HepG2 (cell line): ENCODE measurements at regions not wholly inside any gene's neighbourhood (a gene's known extent, or its start where the extent isn't known, plus 50 kb on each side); places are given as distances from the start of the nearest gene placed in this dataset.
A peak's percentile ranks its signal among the peaks of the same experiment; 100 is the strongest.

ENCODE experiments used
- ATAC-seq: fragments of 200-7000 bp; cut with Tn5 transposase; 3 replicates; pipeline ENCODE4 v1.9.1; 2020; ENCODE audit warnings: mild to moderate bottlenecking, moderate library complexity
- BruUV-seq: library from RNA; stranded (reverse); fragments of 400-500 nt; replicated peaks from 2 replicates; lab custom pipeline; 2021; lab: Mats Ljungman, UMichigan
- CTCF ChIA-PET: fragments of 300-600 bp; formaldehyde crosslinking; extraction: SDS; loops from one replicate; lab custom pipeline; 2021; ENCODE audit warnings: low total read pairs, inconsistent platforms, low intra/inter-chr PET ratio; lab: Yijun Ruan, JAX
- POLR2A ChIA-PET: fragments of 350-600 bp; sonication (Branson Sonifier 250); formaldehyde crosslinking; loops from one replicate; lab custom pipeline; 2020; ENCODE audit warnings: antibody characterized with exemption, inconsistent platforms; lab: Yijun Ruan, JAX
- DNase-seq: peaks from one replicate; pipeline ENCODE4 v3.0.0-alpha.2; 2015; ENCODE audit warnings: low spot score
- FAIRE-seq: peaks from 3 replicates; lab custom pipeline; 2011; peaks lifted over from hg19 to GRCh38; lab: Jason Lieb, UNC
- H2AFZ ChIP-seq: one replicate; pipeline ENCODE4 v1.6.1; 2011; ENCODE audit warnings: low read length, inconsistent platforms
- H3K27ac ChIP-seq: fragments of 300-600 bp; 3 replicates; pipeline ENCODE4 v1.8.0; 2011; ENCODE audit warnings: mixed run types, mild to moderate bottlenecking, mixed read lengths, low read length, inconsistent platforms; ENCODE audit not compliant: insufficient read depth; ENCODE audit errors: extremely low read length
- H3K27me3 ChIP-seq, 2 experiments: fragments of 200-600 bp in 1 of 2; 2 replicates in 1 of 2; 3 replicates in 1 of 2; pipeline versions ENCODE4 v1.6.0 to v1.8.0; 2011; ENCODE audit warnings: low read length in 2 of 2, mild to moderate bottlenecking in 2 of 2, moderate library complexity in 2 of 2, inconsistent platforms in 1 of 2; ENCODE audit not compliant: insufficient read depth in 2 of 2, control insufficient read depth in 1 of 2
- H3K36me3 ChIP-seq, 2 experiments: fragments of 200-600 bp in 1 of 2; replicated peaks in 1 of 2; 2 replicates in 1 of 2; 3 replicates in 1 of 2; pipeline versions ENCODE4 v1.5.1 to v1.8.0; 2011; ENCODE audit warnings: low read length in 2 of 2, inconsistent platforms in 1 of 2; ENCODE audit not compliant: insufficient read depth in 2 of 2, control insufficient read depth in 1 of 2
- H3K4me1 ChIP-seq: 2 replicates; pipeline ENCODE4 v1.5.1; 2012; ENCODE audit warnings: low read length, inconsistent platforms; ENCODE audit not compliant: insufficient read depth
- H3K4me2 ChIP-seq: 2 replicates; pipeline ENCODE4 v1.6.0; 2011; ENCODE audit warnings: low read depth, low read length, inconsistent platforms
- H3K4me3 ChIP-seq, 3 experiments: fragments of 200-600 bp in 1 of 3; sonication (generic), shearing (Covaris generic) in 1 of 3; replicated peaks in 1 of 3; 2 replicates each; pipeline ENCODE4 v1.5.1; 2011 to 2016; ENCODE audit warnings: low read length in 3 of 3, inconsistent platforms in 2 of 3, low read depth in 2 of 3, mild to moderate bottlenecking in 2 of 3, control low read depth in 1 of 3, mixed read lengths in 1 of 3; ENCODE audit not compliant: insufficient read depth in 1 of 3
- H3K79me2 ChIP-seq: one replicate; pipeline ENCODE4 v1.6.1; 2011; ENCODE audit warnings: low read length, inconsistent platforms; ENCODE audit not compliant: insufficient read depth
- H3K9ac ChIP-seq: 2 replicates; pipeline ENCODE4 v1.6.0; 2011; ENCODE audit warnings: mild to moderate bottlenecking, low read depth, low read length, inconsistent platforms; ENCODE audit not compliant: insufficient read depth
- H3K9me3 ChIP-seq: 2 replicates; pipeline ENCODE4 v1.5.1; 2012; ENCODE audit warnings: mild to moderate bottlenecking, low read length
- H4K20me1 ChIP-seq: 2 replicates; pipeline ENCODE4 v1.6.0; 2011; ENCODE audit warnings: inconsistent platforms, mild to moderate bottlenecking, low read length, moderate library complexity; ENCODE audit not compliant: insufficient read depth
- BHLHE40 ChIP-seq: IDR thresholded peaks from 2 replicates; pipeline ENCODE4 v1.6.1; 2011; ENCODE audit warnings: low read length, improper control_type of control experiment
- CEBPB ChIP-seq: IDR thresholded peaks from 2 replicates; pipeline ENCODE4 v1.6.1; 2011; ENCODE audit warnings: low read depth, low read length, improper control_type of control experiment, borderline replicate concordance
- CHD2 ChIP-seq: IDR thresholded peaks from 2 replicates; pipeline ENCODE4 v1.6.1; 2011; ENCODE audit warnings: low read depth, low read length, improper control_type of control experiment
- CSRNP2 ChIP-seq: sonication (generic); formaldehyde crosslinking; conservative IDR thresholded peaks from 2 replicates; pipeline ENCODE4 v1.8.0; 2022; ENCODE audit warnings: low read depth, missing genetic modification reagents
- FOXM1 ChIP-seq: sonication (generic); formaldehyde crosslinking; IDR thresholded peaks from 2 replicates; pipeline ENCODE4 v1.5.0; 2020; ENCODE audit warnings: missing genetic modification reagents
- NFE2 ChIP-seq: sonication (generic); formaldehyde crosslinking; IDR thresholded peaks from 2 replicates; pipeline ENCODE4 v1.4.0; 2020; ENCODE audit warnings: missing genetic modification reagents
- TCF7L2 ChIP-seq: IDR thresholded peaks from 2 replicates; pipeline ENCODE4 v1.6.1; 2011; ENCODE audit warnings: mild to moderate bottlenecking, low read depth, low read length, moderate library complexity
- THAP7 ChIP-seq: sonication (generic); formaldehyde crosslinking; IDR thresholded peaks from 2 replicates; pipeline ENCODE4 v1.8.1; 2023; ENCODE audit warnings: mild to moderate bottlenecking, missing genetic modification reagents
- ZBED4 ChIP-seq: sonication (generic); formaldehyde crosslinking; IDR thresholded peaks from 2 replicates; pipeline ENCODE4 v1.4.0; 2020; ENCODE audit warnings: missing genetic modification reagents, borderline replicate concordance
- ZKSCAN8 ChIP-seq: IDR thresholded peaks from 2 replicates; pipeline ENCODE4 v1.6.1; 2016; ENCODE audit warnings: borderline replicate concordance, missing genetic modification reagents, missing compliant biosample characterization
- ZNF496 ChIP-seq: sonication (generic); formaldehyde crosslinking; IDR thresholded peaks from 2 replicates; pipeline ENCODE4 v1.8.1; 2023; ENCODE audit warnings: mild to moderate bottlenecking, moderate library complexity, missing genetic modification reagents; ENCODE audit not compliant: insufficient replicate concordance
- ZNF83 ChIP-seq: sonication (generic); formaldehyde crosslinking; IDR thresholded peaks from 2 replicates; pipeline ENCODE4 v1.4.0; 2020; ENCODE audit warnings: missing genetic modification reagents, mild to moderate bottlenecking, borderline replicate concordance
- WGBS: methylation state at CpG from one replicate; pipeline ENCODE4 v1.1.6; 2017; ENCODE audit warnings: low lambda C conversion rate; 5-methylcytosine and 5-hydroxymethylcytosine counted together
- in situ Hi-C: cut with HindIII; loops from 2 replicates; pipeline ENCODE4 v1.10.0; 2017; ENCODE audit warnings: low pct_unique_long_range_greater_than_20kb; ENCODE audit not compliant: extremely low pct_ligation_motif_present
- intact Hi-C: fragments of 100-400 bp; cut with micrococcal nuclease; formaldehyde crosslinking; loops from one replicate; pipeline ENCODE4 v1.10.0; 2022; ENCODE audit not compliant: unreplicated experiment

GRCh38 chr11:90747057-90747456 is 524.2 kb upstream of the CHORDC1 start:
- Histone ChIP-seq H3K4me2 (no peak overlapping the region), H3K27ac (no peak overlapping the region), H3K4me3 (no peak overlapping the region), H4K20me1 (no peaks in the 10 kb centered on the region), H2AFZ (no peak overlapping the region), H3K9ac (no peak overlapping the region), H3K9me3 (peaks cover 48% of the 10 kb centered on the region), H3K79me2 (no peaks in the 10 kb centered on the region), H3K4me1 (no peaks in the 10 kb centered on the region), H3K27me3 (no peaks in the 10 kb centered on the region), H3K36me3 (no peaks in the 10 kb centered on the region)
- BruUV-seq, result no TSS peak
- no peak for FAIRE-seq
- TF ChIP-seq CEBPB (peak; percentile 50; the same call in 1 of the 2 replicates), ZNF496 (CRISPR knock-in tag) (no peak)
- no peak for DNase-seq
- 47% methylated on average over 2 of the region's 2 CpGs for WGBS
- intact Hi-C loops, result no loop called here
- in situ Hi-C loops, result no loop called here
- CTCF ChIA-PET, result no interaction called here
- ATAC-seq, result no peak
- POLR2A ChIA-PET, result no interaction called here

GRCh38 chr11:90744169-90744568 is 521.3 kb upstream of the CHORDC1 start:
- CTCF ChIA-PET, result no interaction called here
- H3K9me3 ChIP-seq, result peaks cover 60% of the 10 kb centered on the region
- H3K36me3 ChIP-seq, result no peaks in the 10 kb centered on the region
- H4K20me1 ChIP-seq, result no peaks in the 10 kb centered on the region
- no peak overlapping the region for H3K9ac ChIP-seq
- H3K4me2 ChIP-seq, result no peak overlapping the region
- H3K27me3 ChIP-seq, result no peaks in the 10 kb centered on the region
- 20% methylated on average over 1 of the region's 1 CpG for WGBS
- POLR2A ChIA-PET, result no interaction called here
- no peaks in the 10 kb centered on the region for H3K4me1 ChIP-seq
- ATAC-seq (no peak), FAIRE-seq (no peak), DNase-seq (no peak)
- H3K27ac ChIP-seq, result no peak overlapping the region
- H3K4me3 ChIP-seq, result no peak overlapping the region
- H3K79me2 ChIP-seq, result no peaks in the 10 kb centered on the region
- intact Hi-C loops (no loop called here), in situ Hi-C loops (no loop called here)
- no peak overlapping the region for H2AFZ ChIP-seq
- no TSS peak for BruUV-seq
- TF ChIP-seq BHLHE40, result no peak
- TF ChIP-seq CSRNP2 (CRISPR knock-in tag), result no peak
- TF ChIP-seq THAP7 (CRISPR knock-in tag), result no peak
- no peak for TF ChIP-seq TCF7L2
- TF ChIP-seq NFE2 (CRISPR knock-in tag), result no peak
- TF ChIP-seq ZNF83 (CRISPR knock-in tag), result no peak
- no peak for TF ChIP-seq ZKSCAN8 (CRISPR knock-in tag)
- no peak for TF ChIP-seq ZBED4 (CRISPR knock-in tag)
- no peak for TF ChIP-seq CHD2
- no peak for TF ChIP-seq FOXM1 (CRISPR knock-in tag)
